ENCODE measurements at regions not wholly inside any gene's neighbourhood (a gene's known extent, or its start where the extent isn't known, plus 50 kb on each side); places are given as distances from the start of the nearest gene placed in this dataset.
A peak's percentile ranks its signal among the peaks of the same experiment; 100 is the strongest.

DNA sequence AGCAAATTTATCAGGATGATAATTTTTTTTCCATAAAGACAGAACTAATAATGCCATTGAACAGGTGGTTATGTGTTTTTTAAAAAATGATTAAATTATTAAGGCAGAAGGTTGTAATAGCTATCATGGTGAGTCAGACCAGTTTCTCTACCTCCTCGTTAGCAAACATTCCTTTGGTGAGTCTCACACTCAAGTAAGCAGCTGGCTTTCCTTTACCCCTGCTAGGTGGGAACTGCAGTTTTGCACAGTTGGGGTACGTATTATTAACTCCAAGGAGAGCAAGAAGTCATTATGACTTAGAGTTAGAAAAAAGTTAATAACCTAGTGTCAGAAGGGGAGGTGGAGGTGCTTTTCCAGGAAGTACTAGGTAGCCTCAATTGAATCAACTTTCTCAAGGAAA lies 165.3 kb downstream of the SNAPC1 start:
- Histone ChIP-seq H3K9me3 (ENCODE audit: control insufficient read depth, insufficient read depth, low read depth, low read length) (no peaks in the 10 kb centered on the region), H3K27ac (ENCODE audit: insufficient read depth, low read length) (no peak overlapping the region), H3K4me1 (ENCODE audit: control insufficient read depth, extremely low read depth, insufficient read depth, low read length) (peaks cover 2% of the 10 kb centered on the region), H2AFZ (ENCODE audit: low read length) (no peak overlapping the region), H3K9ac (ENCODE audit: insufficient read depth, low read length) (no peak overlapping the region), H3K36me3 (ENCODE audit: control insufficient read depth, insufficient read depth, low read length) (no peaks in the 10 kb centered on the region), H3K79me2 (ENCODE audit: control insufficient read depth, insufficient read depth, low read length) (no peaks in the 10 kb centered on the region), H4K20me1 (ENCODE audit: control insufficient read depth, extremely low read depth, insufficient read depth, low read length) (no peaks in the 10 kb centered on the region), H3K27me3 (ENCODE audit: control insufficient read depth, insufficient read depth, low read length) (no peaks in the 10 kb centered on the region), H3K4me2 (ENCODE audit: extremely low read depth, insufficient read depth, low read length) (no peak overlapping the region), H3K4me3 (replicated peaks in 1 of 4; ENCODE audit: control extremely low read depth in 1 of 4, insufficient read depth in 1 of 4, low read depth in 3 of 4, low read length in 4 of 4) (no peak overlapping the region)
- peak; percentile 31 to 87 for DNase-seq (ENCODE audit: low read depth in 2 of 2)
- no peak for TF ChIP-seq EZH2 (IDR thresholded peaks at IDR 0.05; ENCODE audit: low read length, missing control alignments)
- TF ChIP-seq, protein P1, sequence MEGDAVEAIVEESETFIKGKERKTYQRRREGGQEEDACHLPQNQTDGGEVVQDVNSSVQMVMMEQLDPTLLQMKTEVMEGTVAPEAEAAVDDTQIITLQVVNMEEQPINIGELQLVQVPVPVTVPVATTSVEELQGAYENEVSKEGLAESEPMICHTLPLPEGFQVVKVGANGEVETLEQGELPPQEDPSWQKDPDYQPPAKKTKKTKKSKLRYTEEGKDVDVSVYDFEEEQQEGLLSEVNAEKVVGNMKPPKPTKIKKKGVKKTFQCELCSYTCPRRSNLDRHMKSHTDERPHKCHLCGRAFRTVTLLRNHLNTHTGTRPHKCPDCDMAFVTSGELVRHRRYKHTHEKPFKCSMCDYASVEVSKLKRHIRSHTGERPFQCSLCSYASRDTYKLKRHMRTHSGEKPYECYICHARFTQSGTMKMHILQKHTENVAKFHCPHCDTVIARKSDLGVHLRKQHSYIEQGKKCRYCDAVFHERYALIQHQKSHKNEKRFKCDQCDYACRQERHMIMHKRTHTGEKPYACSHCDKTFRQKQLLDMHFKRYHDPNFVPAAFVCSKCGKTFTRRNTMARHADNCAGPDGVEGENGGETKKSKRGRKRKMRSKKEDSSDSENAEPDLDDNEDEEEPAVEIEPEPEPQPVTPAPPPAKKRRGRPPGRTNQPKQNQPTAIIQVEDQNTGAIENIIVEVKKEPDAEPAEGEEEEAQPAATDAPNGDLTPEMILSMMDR (conservative IDR thresholded peaks at IDR 0.05 in 1 of 2, IDR thresholded peaks at IDR 0.05 in 1 of 2; ENCODE audit: low read depth in 1 of 2, low read length in 2 of 2), result no peak

DNA sequence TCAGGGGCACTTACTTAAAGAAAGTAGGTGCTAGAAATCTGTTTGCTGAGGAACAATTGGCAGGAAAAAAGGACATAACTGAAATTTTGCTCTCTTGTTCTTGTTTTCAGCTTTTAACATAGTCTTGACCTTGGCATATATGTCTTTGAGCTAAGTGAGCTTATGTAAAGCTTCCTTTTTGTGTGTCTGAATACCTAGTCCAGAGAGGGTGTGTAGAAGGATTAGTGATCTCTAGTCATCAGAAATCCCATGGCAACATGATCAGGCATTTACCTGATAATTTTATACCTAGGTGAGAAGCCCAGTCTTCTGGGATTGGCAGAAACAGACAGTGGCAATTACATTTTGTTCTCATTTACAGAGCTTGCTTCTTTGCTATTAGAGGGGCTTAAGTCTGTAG lies 166.1 kb downstream of the SNAPC1 start:
- TF ChIP-seq, protein P1 (conservative IDR thresholded peaks at IDR 0.05 in 1 of 2, IDR thresholded peaks at IDR 0.05 in 1 of 2; ENCODE audit: low read depth in 1 of 2, low read length in 2 of 2), result no peak
- TF ChIP-seq EZH2 (IDR thresholded peaks at IDR 0.05; ENCODE audit: low read length, missing control alignments), result no peak
- Histone ChIP-seq H3K4me1 (ENCODE audit: control insufficient read depth, extremely low read depth, insufficient read depth, low read length) (peaks cover 3% of the 10 kb centered on the region), H3K4me3 (replicated peaks in 1 of 4; ENCODE audit: control extremely low read depth in 1 of 4, insufficient read depth in 1 of 4, low read depth in 3 of 4, low read length in 4 of 4) (no peak overlapping the region), H3K79me2 (ENCODE audit: control insufficient read depth, insufficient read depth, low read length) (no peaks in the 10 kb centered on the region), H3K27me3 (ENCODE audit: control insufficient read depth, insufficient read depth, low read length) (no peaks in the 10 kb centered on the region), H3K27ac (ENCODE audit: insufficient read depth, low read length) (no peak overlapping the region), H3K9ac (ENCODE audit: insufficient read depth, low read length) (no peak overlapping the region), H2AFZ (ENCODE audit: low read length) (no peak overlapping the region), H3K36me3 (ENCODE audit: control insufficient read depth, insufficient read depth, low read length) (no peaks in the 10 kb centered on the region), H4K20me1 (ENCODE audit: control insufficient read depth, extremely low read depth, insufficient read depth, low read length) (no peaks in the 10 kb centered on the region), H3K4me2 (ENCODE audit: extremely low read depth, insufficient read depth, low read length) (no peak overlapping the region), H3K9me3 (ENCODE audit: control insufficient read depth, insufficient read depth, low read depth, low read length) (no peaks in the 10 kb centered on the region)
- no peak for DNase-seq (ENCODE audit: low read depth in 2 of 2)

DNA sequence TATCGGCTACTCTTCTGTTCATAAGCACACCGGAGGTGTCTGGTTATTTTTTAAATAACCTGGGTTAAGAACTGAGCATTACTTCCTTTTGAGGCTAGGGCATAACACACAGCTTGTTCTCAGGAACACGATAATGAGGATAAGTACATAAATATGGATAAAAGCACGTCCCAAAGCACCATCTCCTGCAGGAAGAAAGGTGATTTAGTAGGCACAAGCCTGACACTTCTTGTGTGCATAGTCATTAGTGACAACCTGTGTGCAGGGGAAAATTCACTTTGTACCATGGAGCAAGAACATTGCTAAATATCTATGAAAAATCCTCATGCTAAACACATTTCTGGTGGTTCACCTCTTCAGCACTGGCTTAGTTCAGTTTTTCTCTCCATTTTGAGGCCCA lies 166.5 kb downstream of the SNAPC1 start:
- Histone ChIP-seq H3K9me3 (ENCODE audit: control insufficient read depth, insufficient read depth, low read depth, low read length) (no peaks in the 10 kb centered on the region), H3K79me2 (ENCODE audit: control insufficient read depth, insufficient read depth, low read length) (no peaks in the 10 kb centered on the region), H3K9ac (ENCODE audit: insufficient read depth, low read length) (no peak overlapping the region), H2AFZ (ENCODE audit: low read length) (no peak overlapping the region), H4K20me1 (ENCODE audit: control insufficient read depth, extremely low read depth, insufficient read depth, low read length) (no peaks in the 10 kb centered on the region), H3K4me1 (ENCODE audit: control insufficient read depth, extremely low read depth, insufficient read depth, low read length) (peaks cover 5% of the 10 kb centered on the region), H3K36me3 (ENCODE audit: control insufficient read depth, insufficient read depth, low read length) (no peaks in the 10 kb centered on the region), H3K4me2 (ENCODE audit: extremely low read depth, insufficient read depth, low read length) (no peak overlapping the region), H3K27ac (ENCODE audit: insufficient read depth, low read length) (no peak overlapping the region), H3K4me3 (replicated peaks in 1 of 4; ENCODE audit: control extremely low read depth in 1 of 4, insufficient read depth in 1 of 4, low read depth in 3 of 4, low read length in 4 of 4) (no peak overlapping the region), H3K27me3 (ENCODE audit: control insufficient read depth, insufficient read depth, low read length) (no peaks in the 10 kb centered on the region)
- TF ChIP-seq, protein P1 (conservative IDR thresholded peaks at IDR 0.05 in 1 of 2, IDR thresholded peaks at IDR 0.05 in 1 of 2; ENCODE audit: low read depth in 1 of 2, low read length in 2 of 2), result no peak
- TF ChIP-seq EZH2 (IDR thresholded peaks at IDR 0.05; ENCODE audit: low read length, missing control alignments), result no peak
- DNase-seq (ENCODE audit: low read depth in 2 of 2), result no peak

All from fibroblast of lung (primary cell).